HS-27A (cell line): ENCODE measurements at regions not wholly inside any gene's neighbourhood (a gene's known extent, or its start where the extent isn't known, plus 50 kb on each side); places are given as distances from the start of the nearest gene placed in this dataset.

Experiments
- DNase-seq: peaks from one replicate; pipeline ENCODE4 v3.0.0-alpha.2; 2012; ENCODE audit warnings: low read depth, missing footprints

DNA sequence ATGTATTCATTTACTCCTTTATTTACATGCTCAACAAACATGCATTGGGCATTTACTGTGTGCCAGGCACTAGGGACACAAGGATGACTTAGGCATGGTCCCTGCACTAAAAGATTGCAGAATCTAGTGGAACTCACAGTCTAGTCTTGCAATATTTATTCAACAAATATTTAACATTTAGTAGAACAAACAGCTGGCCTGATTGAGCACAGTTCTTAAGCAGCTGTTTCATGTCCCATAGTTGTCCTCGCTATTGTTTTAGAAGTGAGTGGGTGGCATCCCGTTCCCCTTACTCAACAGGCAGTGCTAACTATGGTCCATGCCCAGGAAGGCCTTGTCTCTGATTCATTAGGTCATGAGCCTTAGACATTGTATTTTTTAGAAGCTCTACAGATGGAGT lies 459.9 kb upstream of the CADM1 start:
- no peak for DNase-seq

DNA sequence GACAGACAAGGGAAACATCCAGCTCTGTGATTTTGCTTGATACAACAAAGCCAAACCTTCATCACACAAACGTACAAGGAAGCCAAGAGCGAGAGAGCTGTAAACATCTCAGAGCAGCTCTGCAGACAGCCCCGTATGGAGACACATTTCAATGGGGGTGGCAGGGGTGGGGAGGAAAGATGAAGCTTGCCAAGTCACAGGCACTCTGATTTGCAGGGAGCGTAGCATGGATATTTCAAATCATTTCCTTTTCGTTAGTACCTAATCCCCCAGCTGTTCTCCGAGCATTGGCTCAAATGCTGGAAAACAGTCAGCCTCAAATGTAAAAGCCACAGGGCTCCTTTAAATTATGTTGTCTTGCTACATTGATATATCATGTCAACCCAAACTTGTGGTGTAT lies 458.9 kb upstream of the CADM1 start:
- DNase-seq: no peak

DNA sequence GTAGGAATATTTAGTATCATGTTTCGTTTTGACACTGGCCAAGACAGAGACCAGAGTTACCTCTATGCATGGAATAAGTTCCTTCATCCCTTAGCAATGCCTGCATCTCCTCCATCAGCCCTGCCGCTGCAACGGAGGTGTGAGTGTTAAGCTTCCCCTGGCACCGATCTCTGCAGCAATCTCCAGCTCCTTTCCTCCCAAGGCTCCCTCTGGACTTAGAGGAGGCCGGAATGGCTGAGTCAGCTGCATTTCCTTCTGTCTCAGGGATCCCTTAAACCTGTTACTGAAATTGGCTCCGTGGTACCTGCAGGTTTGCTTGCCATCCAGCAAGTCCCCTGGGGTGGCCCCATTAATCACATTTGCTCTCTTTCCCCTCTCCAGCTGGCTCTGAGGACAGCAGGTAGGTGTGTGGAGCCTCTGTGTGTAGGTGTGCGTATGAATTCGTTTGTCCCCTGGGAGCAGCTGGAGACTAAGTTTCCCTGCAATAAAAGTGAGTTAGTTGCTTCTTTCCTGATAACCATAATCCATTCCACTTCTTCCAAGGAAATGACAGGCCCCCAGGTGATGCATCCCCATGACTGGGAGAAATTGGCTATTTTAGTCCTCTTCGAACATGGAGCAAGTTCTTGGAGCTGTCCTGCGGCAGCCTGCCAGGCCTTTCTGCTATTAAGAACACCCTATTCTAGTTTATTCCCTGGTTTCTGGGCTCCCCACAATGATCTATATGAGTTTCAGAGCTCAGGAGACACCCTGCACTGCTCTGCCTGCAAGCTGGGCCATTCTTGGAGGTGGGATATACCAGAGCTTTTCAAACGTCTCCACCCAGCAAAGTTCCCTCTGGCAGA lies 457.2 kb upstream of the CADM1 start:
- no peak for DNase-seq

DNA sequence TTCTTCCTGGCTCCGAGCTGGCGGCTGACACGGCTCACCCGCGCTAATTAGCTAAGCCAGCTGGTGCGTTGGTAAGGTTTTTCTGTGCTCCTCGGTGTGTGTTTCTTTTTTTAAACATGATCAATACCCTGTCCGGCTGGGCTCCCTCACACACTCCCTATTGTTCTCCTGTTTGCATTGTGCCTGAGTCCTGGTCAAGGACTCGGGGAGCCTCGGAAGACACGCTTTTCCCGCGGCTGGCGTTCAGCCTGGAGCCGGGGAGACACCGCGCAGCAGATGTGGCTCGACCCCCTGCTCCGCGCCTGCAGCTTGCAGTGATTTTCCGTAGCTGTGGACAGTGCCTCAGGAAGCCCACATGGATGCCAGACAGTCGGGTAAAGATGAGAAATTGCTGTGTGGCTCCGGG lies 454.9 kb upstream of the CADM1 start:
- no peak for DNase-seq

DNA sequence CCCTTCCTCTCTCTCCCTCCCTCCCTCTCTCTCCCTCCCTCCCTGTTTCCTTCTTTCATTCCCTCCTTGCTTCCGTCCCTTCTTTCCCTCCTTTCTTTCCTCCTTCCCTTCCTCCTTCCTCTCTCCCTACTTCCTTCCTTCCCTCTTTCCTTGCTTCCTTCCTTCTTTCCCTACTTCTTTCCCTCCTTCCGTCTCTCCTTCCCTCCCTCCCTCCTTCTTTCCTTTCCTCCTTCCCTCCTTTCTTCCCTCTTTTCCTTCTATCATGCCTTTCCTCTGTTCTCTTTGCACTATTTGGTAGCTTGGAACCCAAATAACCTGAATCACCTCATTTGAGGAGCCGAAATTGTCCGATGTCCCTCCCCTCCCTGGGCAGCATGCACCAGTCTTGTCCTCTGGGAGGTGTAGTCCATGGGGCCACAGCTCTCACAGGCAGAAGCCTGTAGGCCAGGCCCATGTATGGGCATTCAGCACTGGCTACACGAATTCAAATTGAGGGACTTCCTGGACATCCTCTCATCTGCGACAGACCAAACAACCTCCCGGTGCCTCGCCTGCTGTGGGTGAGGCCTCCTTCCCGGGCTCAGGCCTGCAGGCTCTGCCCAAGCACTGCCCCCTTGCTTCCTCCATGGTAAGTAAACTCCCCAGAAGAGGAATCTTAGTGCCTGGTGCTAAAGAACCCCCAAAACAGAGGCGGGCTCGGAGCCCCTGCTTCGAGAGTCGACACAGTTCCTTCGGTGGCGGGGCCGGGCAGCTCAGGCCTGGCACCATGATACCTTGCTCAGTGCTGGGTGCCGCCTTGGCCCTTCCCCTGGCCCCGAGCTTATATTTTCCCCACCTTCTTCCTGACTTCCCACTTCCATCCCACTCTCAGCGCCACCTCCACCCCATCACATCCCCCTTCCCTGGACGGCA lies 454.1 kb upstream of the CADM1 start:
- no peak for DNase-seq

DNA sequence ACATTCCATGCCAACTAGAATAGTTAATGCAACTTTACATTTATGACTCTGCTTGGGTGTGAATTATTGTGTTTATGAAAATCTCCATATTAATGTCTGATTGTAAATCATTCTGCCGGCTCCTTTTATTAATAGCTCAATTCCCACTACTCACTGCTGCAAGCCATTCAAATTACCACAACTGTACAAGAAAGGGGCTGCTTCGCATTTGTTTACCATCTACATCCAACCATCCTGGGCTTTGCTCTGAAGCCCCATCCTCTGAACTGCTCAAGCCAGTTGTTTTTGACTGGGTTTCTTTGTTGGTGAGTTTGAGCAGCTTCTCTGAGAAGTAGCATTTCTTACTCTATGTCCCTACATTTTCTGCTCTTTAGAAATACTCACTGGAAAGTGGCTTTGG lies 451.6 kb upstream of the CADM1 start:
- DNase-seq: no peak

DNA sequence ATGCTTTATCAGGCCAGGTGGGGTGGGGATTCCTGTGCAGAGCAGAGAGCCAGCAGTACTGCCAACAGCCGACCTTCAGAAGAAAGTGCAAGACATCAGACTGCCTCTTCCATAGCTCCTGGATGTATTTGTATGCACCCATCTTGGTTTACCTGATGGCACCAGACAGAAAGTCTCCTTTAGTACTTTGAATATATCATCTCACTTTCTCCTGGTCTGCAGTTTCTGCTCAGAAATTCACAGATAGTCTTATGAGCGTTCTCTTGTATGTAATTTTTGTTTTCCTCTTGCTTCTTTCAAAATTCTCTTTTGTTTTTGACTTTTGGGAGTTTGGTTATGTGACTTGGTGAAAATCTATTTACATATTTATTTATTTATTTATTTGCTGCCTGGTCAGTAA lies 446.4 kb upstream of the CADM1 start:
- DNase-seq: no peak

DNA sequence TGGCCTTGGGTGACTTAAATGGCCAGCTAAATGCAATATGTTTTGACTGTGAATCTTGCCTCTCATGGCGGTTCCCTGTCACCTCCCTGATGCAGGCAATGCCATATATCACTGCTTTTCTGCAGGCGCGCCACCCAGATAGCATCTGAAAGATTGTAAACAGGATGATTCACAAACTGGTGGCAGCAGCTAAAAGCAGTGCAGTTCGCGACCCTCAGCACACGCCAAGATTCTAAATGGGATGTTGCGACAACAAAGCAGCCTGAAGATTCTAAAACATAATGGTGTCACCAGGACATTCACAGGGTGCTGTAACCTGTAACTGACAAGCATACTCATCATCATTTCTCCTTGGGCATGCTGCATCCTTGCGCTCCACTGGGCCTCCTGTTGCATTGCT lies 440.4 kb upstream of the CADM1 start:
- DNase-seq: no peak

DNA sequence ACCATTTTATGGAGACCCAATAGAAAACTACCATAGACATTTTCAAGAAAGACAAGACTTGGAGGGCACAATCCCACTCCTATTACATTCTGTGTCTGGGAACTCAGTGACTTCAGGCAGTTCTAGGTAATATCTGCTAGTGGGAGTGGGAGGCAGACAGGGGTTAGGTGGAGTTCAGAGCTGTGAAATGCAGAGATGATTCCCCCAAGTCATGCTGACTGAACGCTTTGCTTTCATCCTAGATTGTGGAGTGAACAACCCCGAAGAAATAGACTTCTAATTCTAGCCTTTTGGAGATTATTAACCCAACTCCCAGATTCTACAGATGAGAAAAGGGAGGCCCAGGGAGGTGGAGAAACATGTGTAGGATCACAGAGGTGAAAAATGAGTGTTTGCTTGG lies 437.8 kb upstream of the CADM1 start:
- no peak for DNase-seq

DNA sequence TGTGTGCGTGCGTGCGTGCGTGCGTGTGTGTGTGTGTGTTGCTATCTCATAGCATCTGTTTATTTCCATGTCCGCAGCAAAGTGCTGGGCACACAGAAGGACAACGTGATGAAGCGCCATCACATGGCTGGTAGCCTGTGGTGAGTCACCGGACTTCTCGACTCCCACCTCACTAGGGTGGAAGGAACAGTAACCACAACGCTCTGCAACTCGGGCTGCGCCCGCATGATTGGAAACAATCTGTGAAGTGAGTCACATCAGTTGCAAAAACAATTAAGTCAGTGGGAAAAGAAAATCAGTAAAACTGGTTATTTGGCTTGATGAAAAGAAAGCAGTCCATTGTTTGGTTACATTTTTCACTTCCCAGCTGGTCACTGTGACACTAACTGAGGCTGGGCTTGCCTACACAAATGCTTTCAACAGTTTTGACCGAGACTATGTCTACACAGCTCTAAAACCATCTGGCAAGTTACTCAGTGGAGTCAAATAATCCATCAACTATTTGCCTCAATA lies 437.3 kb upstream of the CADM1 start:
- no peak for DNase-seq

DNA sequence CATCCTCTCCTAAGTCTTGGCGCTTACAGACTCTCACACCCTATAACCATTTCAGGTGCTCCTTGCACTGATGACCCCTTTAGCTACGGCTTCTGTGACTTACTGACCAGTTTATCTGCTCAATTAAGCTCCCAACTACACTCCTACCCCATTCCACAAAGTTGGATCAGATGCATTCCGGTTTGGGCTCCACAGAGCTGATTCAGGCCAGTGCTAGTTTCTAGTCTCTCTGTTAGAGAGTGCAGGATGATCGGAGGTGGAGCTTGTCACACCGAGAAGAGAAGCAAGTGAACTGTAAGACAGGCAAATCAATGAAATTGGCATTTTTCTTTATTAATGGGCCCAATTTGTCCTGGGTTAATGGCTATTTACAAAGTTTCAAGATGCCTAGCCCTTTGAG lies 436.8 kb upstream of the CADM1 start:
- DNase-seq: no peak

DNA sequence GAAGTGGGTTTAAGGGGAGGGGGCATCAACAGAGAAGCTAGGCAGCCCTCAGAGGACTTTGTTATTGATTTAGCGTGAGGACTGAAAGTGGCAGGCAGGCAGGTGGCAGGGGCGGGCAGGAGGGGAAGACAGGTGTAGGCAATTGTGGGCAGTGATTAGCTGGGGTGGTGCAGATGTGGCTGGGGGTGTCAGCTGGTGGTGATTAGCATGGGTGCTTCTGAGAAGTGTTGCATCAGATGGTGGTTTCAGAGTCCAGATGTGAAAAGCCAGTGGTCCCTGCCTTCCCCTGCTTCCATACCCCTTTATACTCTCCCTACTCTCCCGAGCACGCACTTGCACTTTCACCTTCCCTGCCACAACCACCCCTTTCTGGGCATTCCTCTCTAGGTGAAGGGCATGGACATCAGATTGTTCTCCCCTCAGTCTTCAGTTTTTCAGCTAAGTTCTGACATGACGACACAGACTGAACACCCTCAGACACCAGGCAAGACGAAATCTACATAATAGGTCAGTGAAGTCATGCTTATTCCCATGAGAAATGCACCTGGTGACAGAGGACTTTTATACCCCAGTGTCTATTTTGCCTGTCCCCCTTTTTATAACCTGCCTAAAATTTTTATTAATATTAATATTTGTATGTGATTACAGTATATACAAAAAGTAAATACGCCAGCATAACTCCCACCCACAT lies 435.7 kb upstream of the CADM1 start:
- no peak for DNase-seq

DNA sequence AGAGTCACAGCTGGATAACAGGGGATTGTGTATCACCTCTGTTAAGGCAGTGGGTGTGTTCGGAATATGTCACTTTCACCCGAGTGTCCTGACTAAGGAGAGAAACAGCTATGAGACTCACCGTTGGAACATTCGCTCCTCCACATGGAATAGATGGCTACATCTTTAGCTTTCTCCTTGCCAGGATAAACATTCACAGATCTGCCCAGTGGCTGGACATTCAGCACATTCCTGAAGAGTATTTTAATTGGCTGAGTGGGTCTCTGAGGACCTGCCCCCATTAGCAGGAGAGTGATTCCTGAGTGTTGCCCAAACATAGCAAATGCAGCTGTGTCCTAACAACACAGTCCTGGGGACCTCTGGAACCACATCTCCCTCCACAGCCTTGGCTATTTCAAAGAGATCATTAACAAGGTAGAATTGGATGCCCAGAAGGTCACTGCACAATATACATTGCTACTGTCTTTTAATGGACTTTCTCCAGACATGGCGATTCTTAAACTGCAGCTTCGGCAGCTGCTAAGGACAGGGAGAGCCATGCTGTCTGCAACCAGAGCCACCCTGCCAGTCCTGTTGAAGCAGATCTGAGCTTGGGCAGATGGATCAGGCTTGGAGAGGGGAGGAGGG lies 435.0 kb upstream of the CADM1 start:
- DNase-seq: no peak

DNA sequence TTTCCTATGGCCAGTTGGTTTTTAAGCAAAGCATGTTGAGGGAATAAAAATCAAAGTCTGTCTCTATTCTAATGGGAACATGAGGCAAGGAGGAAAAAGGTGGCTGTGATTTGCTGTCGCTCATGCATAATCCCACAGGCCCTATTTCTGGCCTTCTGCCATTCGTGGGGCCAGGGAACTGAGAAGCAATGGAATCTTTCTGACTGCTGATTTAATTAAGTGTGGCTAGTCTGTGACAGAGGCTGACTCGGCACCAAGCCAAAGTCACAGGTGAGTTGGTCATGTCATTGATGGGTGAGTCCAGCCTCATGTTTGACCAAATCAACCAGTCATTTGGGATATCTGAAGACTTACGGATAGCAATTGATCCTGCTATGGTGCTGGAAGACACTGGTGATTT lies 429.3 kb upstream of the CADM1 start:
- no peak for DNase-seq

DNA sequence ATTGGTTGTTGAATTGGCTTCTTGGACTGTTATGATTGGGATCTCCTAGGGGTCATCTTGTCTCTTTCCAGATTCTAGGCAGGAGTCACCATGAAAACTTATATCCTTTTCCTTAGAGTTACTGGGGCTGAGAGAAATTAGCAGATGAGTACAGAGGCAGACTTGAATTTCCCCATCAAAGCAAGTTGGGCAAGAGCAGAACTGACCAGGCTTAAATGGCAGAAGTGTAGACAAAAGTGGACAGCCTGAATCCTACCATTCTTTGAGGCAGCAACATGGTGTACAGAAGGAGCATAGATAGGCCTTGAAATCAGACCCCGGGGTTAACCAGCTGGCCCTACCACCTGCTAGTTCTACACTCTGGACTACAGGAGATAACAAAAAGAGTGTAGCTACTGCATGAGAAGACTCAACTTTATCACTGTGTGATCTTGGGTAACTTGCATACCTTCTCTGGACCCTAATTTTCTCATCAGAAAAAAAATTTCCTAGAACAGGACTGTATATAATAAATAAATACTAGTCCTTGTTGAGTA lies 427.4 kb upstream of the CADM1 start:
- no peak for DNase-seq

DNA sequence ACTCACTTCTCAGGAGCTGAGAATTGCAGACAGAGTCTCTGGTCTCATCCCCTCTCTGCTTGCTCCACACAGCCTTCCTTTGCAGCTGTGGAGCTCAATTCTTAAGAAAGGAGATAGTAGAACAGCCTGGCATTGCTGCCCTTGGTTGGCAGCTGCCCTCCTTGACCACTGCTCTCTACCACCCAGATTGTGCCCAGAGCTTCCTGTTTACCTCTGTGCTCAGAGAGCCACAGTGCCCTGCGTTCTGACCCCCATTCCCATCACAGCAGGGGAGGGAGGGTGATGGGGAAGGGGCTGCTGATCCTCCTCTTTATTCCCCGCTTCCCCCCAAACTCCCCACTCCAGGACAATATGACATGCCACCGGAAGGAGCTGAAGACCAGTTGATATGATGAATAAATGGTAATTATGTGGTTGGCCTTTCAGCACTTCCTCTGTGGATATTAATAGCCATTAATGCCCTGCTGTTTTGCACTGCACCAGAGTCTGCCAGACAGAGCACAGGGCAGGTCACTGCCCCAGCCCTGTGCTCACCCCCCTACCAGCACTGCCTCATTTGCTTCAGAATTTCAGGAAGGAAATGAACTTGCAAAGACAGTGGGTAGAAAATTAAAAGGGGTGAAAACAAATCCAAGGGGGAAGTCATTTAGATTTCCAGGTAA lies 426.8 kb upstream of the CADM1 start:
- DNase-seq: no peak

DNA sequence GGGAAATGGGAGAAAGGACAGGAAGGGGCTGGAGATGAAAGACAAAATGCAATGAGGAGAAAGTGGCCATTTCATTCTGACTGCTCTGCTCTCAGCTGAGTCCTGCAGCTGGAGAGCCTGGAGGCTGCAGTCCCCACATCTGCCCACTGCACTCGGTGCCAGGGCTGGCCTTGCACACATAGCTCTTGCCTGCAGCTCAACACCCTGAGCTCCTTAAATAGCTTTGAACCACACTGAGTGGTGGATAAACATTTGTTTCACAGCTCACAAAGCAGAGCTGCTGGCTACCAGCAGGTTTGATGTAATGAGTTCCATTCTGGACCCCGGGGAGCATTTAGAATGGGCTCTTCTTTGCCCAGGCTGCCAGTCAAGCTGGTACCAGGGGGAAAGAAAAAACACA lies 426.1 kb upstream of the CADM1 start:
- no peak for DNase-seq

DNA sequence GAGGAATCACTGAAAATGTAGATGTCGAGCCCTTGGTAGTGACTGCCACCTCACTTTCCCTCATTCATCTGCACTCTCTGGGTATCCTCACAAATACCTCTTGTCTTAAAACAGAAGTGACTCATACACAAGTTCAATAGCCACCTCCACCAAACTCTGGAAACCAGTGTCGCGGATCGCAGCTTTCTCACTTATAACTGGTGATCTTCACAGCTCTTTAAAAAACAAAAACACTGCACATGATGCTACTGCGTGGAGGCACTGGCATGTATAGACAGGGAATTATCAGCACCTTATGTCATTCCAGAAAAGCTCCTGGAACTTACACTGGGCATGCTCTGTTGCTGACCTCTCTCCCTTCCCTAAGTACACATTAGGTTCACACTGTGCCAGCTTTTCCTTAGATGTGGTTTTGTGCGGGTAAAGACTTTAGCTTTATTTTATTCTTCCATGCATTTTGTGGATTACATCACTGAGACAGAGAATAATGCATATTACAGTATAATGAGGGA lies 425.5 kb upstream of the CADM1 start:
- no peak for DNase-seq

DNA sequence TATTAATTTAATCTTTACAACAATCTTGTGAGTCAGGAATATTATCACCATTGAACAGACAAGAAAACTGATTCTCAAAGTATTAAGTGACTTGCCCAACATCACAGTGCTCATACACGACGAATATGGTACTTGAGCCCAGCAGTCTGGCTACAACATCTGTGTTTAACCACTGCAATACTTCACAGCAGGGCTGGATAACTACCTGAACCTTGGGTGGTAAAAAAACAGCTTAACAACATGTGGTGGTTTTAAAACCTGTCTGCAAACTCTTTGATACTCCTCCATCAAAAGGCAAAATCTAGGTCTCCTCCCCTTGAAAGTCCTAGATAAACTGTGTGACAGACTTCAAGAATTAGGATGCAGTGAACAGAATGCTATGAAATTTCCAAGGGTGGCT lies 424.6 kb upstream of the CADM1 start:
- no peak for DNase-seq

DNA sequence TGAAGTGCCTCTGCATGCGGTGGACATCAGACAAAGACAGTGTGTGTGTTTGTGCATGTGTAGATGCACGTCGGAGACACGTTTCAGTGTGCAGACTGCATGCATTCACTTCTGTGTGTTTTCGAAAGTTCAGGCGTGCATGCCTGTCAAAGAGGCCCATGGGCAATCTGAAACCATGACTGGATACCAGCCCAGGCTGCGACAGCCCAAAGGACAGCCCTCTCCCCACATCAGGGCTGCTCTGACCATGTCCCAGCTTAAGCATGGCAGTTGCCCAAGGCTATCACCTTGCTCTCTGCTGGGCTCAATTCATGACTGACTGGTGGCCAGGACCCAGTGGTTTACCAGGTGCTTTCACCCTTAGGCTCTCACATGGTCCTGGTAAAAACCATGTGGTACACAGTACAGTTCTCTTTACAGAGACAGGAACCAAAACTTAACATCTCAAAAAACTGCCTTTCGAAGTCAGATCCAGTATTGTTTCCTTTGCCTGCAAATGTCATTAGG lies 423.7 kb upstream of the CADM1 start:
- no peak for DNase-seq

DNA sequence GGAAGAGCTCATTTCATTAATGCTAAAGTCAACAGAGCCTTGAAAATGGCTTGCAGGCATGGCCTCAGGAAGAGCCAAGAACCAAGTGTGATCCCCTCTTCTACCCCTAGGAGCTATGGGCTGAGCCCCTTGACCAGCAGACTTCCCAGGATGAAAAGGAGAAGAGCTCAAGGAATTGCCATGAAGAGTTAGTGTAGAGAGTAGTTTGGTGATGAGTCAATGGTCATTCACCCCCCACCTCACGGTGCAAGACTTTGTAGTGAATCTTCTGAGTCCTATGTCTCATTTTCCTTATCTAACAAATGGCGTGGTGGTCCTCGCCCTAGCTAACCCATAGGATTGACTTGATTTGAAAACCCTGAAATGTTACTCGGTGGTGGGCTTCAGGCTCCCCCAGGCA lies 422.4 kb upstream of the CADM1 start:
- DNase-seq: no peak
